GM19452 (cell line): ENCODE measurements at regions not wholly inside any gene's neighbourhood (a gene's known extent, or its start where the extent isn't known, plus 50 kb on each side); places are given as distances from the start of the nearest gene placed in this dataset.
"Not testable (repeated sequence)": the region's sequence is repeated elsewhere in the genome, so short reads cannot be mapped to it uniquely, and the experiment has no call there.

ENCODE experiments used
- ATAC-seq: cut with Tn5 transposase; IDR thresholded peaks from one replicate; pipeline ENCODE4 v1.9.1; 2021; ENCODE audit not compliant: unreplicated experiment

DNA sequence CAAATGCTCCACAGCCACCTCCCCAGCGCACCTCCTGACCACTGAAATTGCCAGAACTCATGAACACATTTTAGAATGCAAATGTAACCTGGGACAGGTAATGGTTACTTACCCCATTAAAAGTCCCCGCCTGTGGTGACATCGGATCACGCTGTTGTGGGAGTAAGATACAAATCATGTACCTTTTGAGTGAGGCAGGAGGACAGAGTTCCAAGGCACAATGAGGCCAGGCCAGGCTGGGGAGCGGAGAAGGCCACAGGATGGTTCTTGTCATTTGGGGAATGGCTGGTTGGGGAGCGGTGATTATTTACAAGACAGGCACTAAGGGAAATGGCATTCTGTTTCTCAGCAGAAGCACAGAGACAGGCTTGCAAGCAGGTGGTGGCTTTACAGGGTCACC is 490.0 kb downstream of the EDEM1 start:
- ATAC-seq, result no peak

DNA sequence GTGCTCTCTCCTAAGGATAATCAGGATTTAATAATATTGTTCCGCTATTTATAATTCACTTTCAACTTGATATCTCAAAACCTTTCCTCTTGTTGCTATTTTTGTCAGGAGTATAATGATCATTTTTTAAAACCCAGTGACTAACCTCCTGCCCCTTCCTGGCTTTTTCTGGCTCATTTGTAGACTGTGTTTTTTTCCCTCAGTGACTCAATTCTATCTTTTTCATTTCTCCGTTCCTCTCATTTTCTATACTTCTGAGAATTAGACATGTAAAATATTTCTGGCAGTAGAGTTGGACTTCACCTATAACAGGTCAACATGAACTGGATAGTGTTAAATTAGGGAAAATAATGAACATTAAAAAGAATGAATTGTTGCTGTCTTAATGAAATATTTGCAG is 490.7 kb downstream of the EDEM1 start:
- ATAC-seq, result no peak

DNA sequence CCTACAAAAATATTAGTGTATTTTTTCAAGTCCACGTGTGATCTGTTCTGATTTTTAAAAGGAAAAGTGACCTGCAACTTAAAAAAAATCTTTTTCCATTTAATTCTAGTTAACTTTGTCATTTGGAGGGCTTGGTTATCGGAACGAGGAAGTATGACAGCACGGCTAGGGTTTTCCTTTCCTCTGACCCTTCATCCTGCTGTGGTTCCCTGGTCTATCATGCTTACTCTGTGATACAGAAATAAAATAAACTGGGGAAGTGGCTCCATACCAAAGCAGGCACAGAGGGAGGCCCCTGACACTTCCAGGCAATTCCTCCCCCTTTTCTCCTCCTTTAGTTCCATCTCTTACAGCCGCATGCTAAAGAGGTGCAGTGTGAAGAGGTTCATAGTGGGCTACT is 491.3 kb downstream of the EDEM1 start:
- ATAC-seq, result no peak

DNA sequence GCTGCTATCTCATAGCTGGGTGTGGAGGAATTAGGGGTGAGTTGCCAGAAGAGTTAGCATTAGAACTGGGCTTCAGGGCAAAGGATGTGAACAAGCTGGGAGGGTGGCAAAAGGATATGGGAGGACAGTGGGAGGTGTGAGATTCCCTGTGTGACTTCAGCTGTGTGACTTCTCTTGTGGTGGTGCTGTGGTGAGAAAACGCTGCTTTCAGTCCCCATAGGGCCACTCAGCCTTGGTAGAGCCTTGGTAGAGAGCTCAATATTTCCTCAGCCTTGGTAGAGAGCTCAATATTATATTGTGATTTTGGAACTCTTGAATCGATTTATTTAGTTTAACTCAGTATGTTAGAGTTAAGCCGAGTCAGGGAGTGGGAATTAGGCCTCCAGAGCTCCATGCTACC is 499.7 kb downstream of the EDEM1 start:
- no peak for ATAC-seq

DNA sequence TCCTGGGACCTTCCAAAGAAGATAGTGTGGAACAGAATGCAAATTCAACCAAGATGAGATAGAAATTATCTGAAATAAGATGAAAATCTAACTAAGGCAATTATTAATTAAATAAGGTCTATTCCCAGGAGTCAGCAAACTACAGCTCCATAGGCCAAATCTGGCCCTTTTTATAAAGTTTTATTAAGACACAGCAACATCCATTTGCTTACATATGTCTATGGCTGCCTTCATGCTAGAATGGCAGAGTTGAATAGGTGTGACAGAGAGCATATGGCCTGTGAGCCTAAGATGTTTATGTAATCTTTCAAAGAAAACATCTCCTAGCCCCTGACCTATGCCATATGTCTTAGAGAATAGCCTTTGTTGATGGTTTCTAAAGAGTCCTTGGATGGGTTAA is 503.0 kb downstream of the EDEM1 start:
- no peak for ATAC-seq

DNA sequence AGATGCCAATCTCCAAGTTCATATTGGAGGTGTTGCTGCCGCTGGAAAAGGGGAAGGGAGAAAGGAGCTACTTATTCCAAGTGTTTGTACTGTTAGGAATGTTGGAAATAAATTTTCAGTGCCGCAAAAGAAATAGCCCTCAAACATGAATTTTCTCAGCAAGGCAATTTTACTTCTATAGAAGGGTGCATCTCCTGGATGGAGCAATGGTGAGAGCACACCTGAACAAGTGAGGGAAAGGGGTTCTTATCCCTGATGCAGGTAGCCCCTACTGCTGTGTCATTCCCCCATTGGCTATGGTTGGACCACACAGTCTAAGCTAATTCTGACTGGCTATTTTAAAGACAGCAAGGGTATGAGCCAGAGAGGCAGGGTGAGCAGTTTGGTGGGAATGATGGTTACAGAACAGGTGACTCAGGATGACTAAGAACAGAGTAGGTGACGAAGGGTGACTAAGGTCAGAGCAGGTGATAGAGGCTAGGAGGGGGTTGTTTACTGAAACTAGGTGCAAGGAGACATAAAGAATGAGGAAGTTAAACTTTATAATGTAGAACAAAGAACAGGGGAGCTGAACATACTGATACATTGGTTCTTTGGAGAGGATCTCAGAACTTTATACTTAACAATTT is 503.5 kb downstream of the EDEM1 start:
- no peak for ATAC-seq

DNA sequence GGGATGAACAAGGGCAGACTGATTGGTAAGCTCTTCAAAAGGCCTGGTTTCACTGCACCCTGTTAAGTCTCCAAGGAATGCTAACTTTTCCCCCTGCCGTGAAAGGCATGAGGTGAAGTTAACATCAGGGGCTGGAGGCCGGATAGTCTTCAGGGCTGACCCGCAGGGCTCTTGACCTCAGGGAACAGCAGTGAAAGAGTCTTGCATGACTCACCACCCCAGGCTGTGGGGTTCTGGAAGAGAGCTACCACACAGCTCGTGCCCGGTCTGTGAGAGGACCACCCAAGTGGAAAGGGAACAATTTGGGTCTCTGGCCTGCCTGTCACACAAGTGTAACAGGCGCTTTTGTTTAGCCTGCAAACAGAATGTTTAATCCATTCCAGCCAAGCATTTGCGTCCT is 504.9 kb downstream of the EDEM1 start:
- no peak for ATAC-seq

DNA sequence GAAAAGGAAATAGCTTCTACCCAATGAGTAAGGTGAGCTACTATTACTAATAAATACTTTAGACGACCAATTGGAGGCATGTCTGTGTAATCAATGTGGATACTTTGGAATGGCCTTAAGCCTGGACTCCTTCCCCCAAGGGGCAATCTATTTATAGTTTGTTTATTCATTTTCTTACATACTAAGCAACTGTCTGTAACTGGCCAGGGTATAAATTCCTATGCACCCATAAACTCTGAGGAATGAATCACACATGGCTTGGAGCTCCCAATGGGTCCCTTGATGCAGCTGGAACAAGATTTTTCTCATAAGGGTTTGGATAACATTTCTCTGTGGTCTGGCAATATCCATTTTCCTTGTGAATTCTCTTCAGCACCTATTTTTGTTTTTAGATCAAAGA is 506.8 kb downstream of the EDEM1 start:
- no peak for ATAC-seq

DNA sequence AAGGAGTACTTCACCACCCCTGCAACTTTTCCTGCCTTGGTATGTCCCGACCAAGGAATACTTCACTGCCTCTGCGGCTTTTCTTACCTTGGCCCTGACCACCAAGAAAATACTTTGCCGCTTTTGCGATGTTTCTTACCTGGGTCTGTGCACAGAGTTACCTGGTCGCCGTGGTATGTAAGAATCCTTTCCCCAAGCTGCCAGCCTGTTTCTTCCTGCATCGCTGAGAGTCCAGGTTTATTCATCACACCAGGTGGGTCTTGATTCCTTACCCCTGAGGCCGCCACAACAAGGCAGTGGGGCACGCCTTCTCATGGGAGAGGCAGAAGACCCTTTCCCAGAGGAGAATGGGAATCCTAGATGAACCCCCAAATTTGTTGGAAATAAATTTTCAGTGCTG is 511.3 kb downstream of the EDEM1 start:
- no peak for ATAC-seq

DNA sequence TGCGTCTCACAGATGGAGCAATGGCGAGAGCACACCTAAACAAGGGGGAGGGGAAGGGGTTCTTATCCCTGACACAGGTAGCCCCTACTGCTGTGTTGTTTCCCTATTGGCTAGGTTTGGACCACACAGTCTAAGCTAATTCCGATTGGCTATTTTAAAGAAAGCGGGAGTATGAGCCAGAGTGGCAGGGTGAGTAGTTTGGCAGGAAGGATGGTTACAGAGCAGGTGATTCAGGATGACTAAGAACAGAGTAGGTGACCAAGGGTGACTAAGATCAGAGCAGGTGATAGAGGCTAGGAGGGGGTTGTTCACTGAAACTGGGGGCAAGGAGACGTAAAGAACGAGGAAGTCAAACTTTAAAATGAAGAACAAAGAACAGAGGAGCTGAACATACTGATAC is 511.8 kb downstream of the EDEM1 start:
- ATAC-seq, result no peak

DNA sequence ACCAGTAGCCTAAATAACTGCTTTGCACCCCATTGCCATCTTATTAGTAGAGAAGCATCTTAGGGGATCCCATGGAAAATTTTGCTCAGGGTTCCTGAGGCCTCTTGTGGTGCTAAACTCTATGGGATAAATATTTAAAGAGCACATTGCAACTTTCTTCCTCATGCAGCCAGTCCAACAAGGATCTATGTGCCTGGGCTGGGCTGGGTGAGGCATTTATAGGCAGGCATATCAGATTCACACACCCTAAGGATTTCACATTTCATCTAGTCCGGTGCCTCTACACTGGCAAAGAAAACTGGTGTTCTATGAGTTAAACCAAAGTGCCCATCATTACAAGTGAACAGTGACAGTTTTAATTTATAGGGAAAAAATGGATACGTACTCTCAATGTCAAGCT is 512.3 kb downstream of the EDEM1 start:
- no peak for ATAC-seq

DNA sequence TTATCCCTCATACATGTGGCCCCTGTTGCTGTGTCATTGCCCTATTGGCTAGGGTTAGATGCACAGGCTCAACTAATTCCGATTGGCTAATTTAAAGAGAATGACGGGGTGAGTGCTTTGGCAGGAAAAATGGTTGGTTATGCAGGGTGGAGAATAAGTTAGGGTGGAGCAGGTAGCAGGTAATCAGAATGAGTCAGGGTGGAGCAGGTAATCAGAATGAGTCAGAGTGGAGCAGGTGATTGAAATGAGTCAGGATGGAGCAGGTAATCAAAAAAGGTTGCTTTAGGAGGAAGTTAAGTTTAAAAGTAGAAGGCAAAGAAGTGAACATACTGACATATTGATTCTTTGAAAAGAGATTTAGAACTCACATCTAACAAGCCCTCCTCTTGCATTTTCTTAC is 513.5 kb downstream of the EDEM1 start:
- not testable (repeated sequence) for ATAC-seq

DNA sequence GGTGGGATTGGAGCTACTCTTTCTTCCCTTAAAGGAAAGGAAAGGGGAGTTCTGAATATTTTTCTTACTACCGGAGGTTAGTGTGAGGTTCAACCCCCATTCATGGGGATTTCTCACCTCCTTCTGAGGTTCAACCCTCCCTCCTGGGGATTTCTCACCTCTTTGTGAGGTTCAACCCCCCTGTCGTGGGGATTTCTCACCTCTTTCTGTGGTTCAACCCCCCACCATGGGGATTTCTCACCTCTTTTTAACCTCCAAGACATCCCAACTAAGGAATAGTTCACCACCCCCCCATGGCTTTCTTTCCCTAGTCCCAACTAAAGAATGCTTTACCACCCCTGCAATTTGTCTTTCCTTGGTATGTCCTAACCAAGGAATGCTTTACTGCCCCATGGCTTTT is 520.3 kb downstream of the EDEM1 start:
- no peak for ATAC-seq

DNA sequence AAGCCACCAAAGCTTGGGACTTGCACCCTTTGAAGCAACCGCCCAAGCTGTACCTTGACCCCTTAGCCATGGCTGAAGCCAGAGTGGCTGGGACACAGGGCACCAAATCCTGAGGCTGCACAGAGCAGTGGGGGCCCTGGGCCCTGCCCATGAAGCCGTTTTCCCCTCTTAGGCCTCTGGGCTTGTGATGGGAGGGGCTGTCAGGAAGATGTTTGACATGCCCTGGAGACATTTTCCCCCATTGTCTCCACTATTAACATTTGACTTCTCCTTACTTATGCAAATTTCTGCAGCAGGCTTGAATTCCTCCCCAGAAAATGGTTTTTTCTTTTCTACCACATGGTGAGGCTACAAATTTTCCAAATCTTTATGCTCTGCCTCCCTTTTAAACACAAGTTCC is 522.2 kb downstream of the EDEM1 start:
- no peak for ATAC-seq

DNA sequence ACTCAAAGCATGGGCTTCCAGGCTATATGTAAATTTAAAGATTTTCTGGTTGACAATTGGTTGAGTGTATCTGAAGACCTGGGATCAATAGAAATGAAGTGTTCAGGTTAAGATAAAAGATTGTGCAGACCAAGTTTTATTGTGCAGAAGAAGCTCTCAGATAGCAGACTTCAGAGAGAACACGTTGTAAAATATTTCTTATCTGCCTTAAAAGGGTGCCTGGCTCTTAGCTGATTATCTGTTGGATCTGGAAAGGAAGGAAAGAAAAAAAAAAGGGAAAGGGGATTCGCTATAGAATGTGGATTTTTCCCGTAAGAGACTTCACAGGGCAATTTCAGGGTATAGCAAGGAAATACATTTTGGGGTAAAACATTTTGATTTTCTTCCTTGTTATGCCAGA is 523.2 kb downstream of the EDEM1 start:
- ATAC-seq, result no peak

DNA sequence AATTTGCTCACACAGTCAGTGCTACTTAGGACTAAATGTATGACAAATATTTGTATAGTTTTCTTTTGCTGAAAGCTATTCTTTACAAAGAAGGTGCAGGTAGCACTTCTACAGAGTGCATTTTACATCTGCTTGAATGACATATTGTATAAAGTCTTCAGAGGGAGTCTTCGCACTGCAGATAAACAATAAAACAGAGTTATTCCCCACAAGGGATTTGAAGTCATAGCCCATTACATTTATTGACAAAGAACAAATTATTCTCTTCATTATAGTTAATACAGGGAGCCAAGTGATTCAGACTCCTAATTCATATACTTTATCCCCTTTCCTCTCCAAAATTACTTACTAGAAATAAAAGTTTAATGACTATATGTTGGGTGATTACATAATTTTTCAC is 529.7 kb downstream of the EDEM1 start:
- no peak for ATAC-seq

DNA sequence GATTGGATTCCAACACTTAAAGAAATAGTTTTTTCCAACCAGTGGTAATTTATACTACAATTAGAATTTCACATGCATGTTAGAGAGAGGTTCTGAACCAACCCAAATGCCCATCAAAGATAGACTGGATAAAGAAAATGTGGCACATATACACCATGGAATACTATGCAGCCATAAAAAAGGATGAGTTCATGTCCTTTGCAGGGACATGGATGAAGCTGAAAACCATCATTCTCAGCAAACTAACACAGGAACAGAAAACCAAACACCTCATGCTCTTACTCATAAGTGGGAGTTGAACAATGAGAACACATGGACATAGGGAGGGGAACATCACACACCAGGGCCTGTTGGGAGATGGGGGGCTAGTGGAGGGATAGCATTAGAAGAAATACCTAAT is 532.2 kb downstream of the EDEM1 start:
- not testable (repeated sequence) for ATAC-seq

DNA sequence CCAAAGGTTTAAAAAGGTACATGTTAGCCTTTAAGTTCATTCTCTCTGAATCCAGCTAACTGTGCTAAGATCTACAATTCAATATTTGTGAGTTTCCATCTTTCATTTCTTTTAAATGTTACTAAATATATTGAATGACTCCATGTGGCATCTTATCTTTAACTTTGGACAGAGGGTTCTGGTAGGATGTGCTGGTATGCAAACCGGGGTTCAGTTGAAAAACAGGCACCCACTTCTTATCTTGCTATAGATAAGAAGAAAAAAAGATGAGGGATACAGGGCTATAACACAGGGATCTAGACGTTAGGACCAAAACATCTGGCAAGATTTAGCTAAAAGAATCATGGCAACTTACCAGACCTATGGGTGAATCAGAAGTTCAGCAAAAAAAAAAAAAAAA is 538.3 kb downstream of the EDEM1 start:
- no peak for ATAC-seq

DNA sequence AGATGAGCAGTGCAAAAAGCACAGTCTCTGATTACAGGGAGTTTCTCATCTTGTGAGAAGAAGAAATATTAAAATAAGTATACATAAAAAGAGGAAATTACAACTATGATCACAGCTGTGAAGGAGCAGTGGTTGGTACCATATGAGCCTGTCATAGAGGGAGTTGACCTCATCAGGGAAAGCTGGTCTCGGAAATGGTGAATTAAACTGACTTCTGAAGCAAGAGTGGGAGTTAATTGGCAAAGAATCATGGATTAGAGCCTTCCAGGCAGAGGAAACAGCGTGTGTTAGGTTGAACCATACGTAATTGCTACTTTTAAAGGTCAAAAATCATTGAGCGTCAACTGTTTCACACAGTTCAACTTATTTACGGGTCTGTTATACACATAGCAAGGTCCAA is 539.1 kb downstream of the EDEM1 start:
- ATAC-seq, result no peak

DNA sequence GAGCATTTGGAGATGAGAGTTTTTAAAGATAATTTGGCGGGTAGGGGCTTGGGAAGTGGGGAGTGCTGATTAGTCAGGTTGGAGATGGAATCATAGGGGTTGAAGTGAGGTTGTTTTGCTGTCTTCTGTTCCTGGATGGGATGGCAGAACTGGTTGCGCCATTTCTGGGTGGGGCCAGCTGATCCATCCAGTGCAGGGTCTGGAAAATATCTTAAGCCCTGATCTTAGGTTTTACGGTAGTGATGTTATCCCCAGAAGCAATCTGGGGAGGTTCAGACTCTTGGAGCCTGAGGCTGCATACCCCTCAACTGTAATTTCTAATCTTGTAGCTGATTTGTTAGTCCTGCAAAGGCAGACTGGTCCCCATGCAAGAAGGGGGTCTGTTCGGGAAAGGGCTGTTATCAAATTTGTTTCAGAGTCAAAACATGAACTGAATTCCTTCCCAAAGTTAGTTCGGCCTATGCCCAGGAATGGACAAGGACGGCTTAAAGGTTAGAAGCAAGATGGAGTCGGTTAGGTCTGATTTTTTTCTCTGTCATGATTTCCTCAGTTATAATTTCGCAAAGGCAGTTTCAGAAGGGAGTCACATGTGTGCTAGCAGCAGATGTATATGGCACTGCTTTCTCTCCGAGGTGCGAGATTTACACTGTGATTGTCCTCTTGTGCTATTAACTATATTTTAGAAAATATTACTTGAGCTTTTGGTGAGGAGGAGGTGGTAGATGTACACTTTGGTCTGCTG is 540.4 kb downstream of the EDEM1 start:
- ATAC-seq, result no peak

DNA sequence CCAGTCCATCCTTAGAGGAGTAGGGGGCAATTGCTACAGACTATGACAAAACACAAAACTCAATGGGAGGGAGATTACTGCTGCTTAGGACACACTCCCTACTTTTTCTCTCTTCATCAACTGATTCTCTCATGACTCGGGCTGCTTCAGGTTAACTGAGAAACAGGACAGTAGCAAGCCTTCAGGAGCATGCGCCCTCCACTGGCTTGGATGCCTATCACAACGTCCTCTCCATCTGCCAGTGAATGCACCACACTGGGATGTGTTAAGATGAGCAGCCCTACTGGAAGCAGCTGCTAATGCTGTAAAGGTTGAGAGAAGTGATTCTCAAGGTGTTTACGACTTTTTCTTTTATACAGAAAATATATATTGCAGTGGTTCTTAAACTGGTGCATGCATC is 542.3 kb downstream of the EDEM1 start:
- no peak for ATAC-seq

DNA sequence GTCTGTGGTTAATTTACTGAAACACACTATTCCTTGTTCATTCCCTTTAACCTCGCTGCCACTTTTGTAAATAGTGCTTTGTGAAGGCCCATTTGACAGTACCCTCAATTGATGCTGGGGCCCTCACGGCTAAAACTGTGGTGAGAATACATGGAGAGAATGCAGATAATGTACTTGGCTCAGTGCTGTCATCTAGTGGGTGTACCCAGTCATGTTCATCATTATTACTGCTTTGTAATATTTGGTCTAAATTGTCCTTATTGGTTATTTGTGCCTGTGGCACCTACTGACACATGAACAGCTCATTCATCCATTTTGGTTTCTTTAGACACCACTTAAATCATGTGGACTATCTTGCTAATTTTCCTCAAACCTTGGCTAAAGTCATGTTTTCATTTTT is 543.6 kb downstream of the EDEM1 start:
- ATAC-seq, result no peak

DNA sequence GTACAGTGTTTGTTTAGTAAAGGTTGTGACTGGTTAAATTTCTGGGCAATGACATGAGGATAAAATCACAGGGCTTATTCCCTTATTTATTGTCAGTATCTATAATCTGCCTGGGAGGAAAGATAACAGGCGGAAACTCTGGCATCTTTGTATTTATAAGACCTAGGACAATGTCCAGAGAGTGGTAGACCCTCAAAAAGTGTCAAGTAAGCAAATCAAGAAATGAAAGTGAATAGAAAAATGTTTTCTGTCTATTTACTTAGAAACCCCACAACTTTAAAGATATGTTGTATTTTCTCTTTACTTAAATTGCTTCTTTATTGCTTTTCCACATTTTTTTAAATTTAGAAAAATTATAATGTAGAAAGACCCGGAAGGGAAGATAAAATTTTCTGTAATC is 544.6 kb downstream of the EDEM1 start:
- ATAC-seq, result no peak
